SK-N-SH (cell line): ENCODE measurements at regions not wholly inside any gene's neighbourhood (a gene's known extent, or its start where the extent isn't known, plus 50 kb on each side); places are given as distances from the start of the nearest gene placed in this dataset.

Experiments
- CTCF ChIA-PET: fragments of 300-600, 350-600 bp; formaldehyde crosslinking; extraction: SDS; loops from one replicate; lab custom pipeline; 2021; lab: Yijun Ruan, JAX
- POLR2A ChIA-PET: fragments of 350-600 bp; sonication (Branson Sonifier 250); formaldehyde crosslinking; extraction: SDS; loops from one replicate; lab custom pipeline; 2020; ENCODE audit warnings: antibody characterized with exemption, inconsistent platforms; lab: Yijun Ruan, JAX
- DNase-seq: peaks from one replicate; pipeline ENCODE4 v3.0.0; 2012
- H2AFZ ChIP-seq: fragments of 200-600 bp; sonication (generic); 2 replicates; pipeline ENCODE4 v1.8.1; 2016; ENCODE audit warnings: antibody characterized with exemption, mild to moderate bottlenecking, low read depth
- H3F3A ChIP-seq: fragments of 200-600 bp; sonication (generic); replicated peaks from 2 replicates; pipeline ENCODE3; 2016; ENCODE audit warnings: antibody characterized with exemption, mild to moderate bottlenecking; ENCODE audit not compliant: insufficient read depth
- H3K27ac ChIP-seq, 2 experiments: fragments of 200-500 bp in 1 of 2; fragments of 200-600 bp in 1 of 2; sonication (Bioruptor generic) in 1 of 2; sonication (generic), shearing (Covaris generic) in 1 of 2; 2 replicates each; pipeline versions ENCODE4 v1.5.1 to v1.6.1; 2014 to 2016; ENCODE audit warnings: low read depth in 2 of 2, inconsistent platforms in 1 of 2, low read length in 1 of 2, mild to moderate bottlenecking in 1 of 2, mixed read lengths in 1 of 2
- H3K27me3 ChIP-seq: fragments of 200-600 bp; sonication (generic), shearing (Covaris generic); 2 replicates; pipeline ENCODE4 v1.6.1; 2016; ENCODE audit warnings: mixed run types; ENCODE audit not compliant: insufficient read depth
- H3K36me3 ChIP-seq, 2 experiments: fragments of 200-500 bp in 1 of 2; fragments of 200-600 bp in 1 of 2; sonication (Bioruptor generic) in 1 of 2; sonication (generic) in 1 of 2; replicated peaks in 1 of 2; 2 replicates each; pipeline versions ENCODE3 to v1.5.1; 2014 to 2016; ENCODE audit warnings: low read length in 1 of 2, mild to moderate bottlenecking in 1 of 2; ENCODE audit not compliant: insufficient read depth in 2 of 2, control insufficient read depth in 1 of 2
- H3K4me1 ChIP-seq, 2 experiments: fragments of 200-500 bp in 1 of 2; fragments of 200-600 bp in 1 of 2; sonication (Bioruptor generic) in 1 of 2; sonication (generic), shearing (Covaris generic) in 1 of 2; 2 replicates each; pipeline versions ENCODE4 v1.5.1 to v1.6.1; 2014 to 2016; ENCODE audit warnings: low read depth in 1 of 2, low read length in 1 of 2, mixed run types in 1 of 2; ENCODE audit not compliant: insufficient read depth in 2 of 2, control insufficient read depth in 1 of 2
- H3K4me2 ChIP-seq: fragments of 200-600 bp; sonication (generic), shearing (Covaris generic); 2 replicates; pipeline ENCODE4 v1.6.1; 2017; ENCODE audit warnings: mixed run types
- H3K4me3 ChIP-seq, 2 experiments: fragments of 200-500 bp in 1 of 2; fragments of 200-600 bp in 1 of 2; sonication (Bioruptor generic) in 1 of 2; sonication (generic), shearing (Covaris generic) in 1 of 2; 2 replicates each; pipeline versions ENCODE4 v1.5.1 to v1.8.1; 2014 to 2016; ENCODE audit warnings: low read depth in 2 of 2, inconsistent platforms in 1 of 2, low read length in 1 of 2, mild to moderate bottlenecking in 1 of 2, mixed read lengths in 1 of 2, moderate library complexity in 1 of 2
- H3K79me2 ChIP-seq: fragments of 200-600 bp; sonication (generic); 2 replicates; pipeline ENCODE4 v1.8.1; 2017; ENCODE audit warnings: mild to moderate bottlenecking; ENCODE audit not compliant: insufficient read depth
- H3K9ac ChIP-seq: fragments of 200-600 bp; sonication (generic); 2 replicates; pipeline ENCODE4 v1.6.1; 2017; ENCODE audit warnings: mixed run types
- H3K9me2 ChIP-seq: fragments of 200-600 bp; sonication (generic); 2 replicates; pipeline ENCODE4 v1.6.1; 2017; ENCODE audit warnings: mixed run types
- H3K9me3 ChIP-seq: fragments of 200-600 bp; sonication (generic); 2 replicates; pipeline ENCODE4 v1.6.1; 2017; ENCODE audit warnings: mixed run types, mild to moderate bottlenecking, moderate library complexity
- H4K20me1 ChIP-seq: fragments of 200-600 bp; sonication (generic); 2 replicates; pipeline ENCODE4 v1.6.1; 2017; ENCODE audit warnings: mild to moderate bottlenecking, mixed run types; ENCODE audit not compliant: insufficient read depth
- CHD2 ChIP-seq: fragments of 150-350 bp; IDR thresholded peaks from 2 replicates; pipeline ENCODE4 v1.6.1; 2018; ENCODE audit warnings: low read length; ENCODE audit not compliant: partially characterized antibody
- CTCF ChIP-seq: fragments of 200-600 bp; sonication (generic); IDR thresholded peaks from 2 replicates; pipeline ENCODE4 v1.6.1; 2017; ENCODE audit warnings: antibody characterized with exemption, mild to moderate bottlenecking, moderate library complexity
- ELF1 ChIP-seq: IDR thresholded peaks from 2 replicates; pipeline ENCODE4 v1.4.0; 2012
- EP300 ChIP-seq, 2 experiments: IDR thresholded peaks; 2 replicates each; pipeline versions ENCODE4 v1.4.0 to v1.6.1; 2012; ENCODE audit warnings: borderline replicate concordance in 1 of 2, low read depth in 1 of 2, low read length in 1 of 2
- FOSL2 ChIP-seq: IDR thresholded peaks from 2 replicates; pipeline ENCODE4 v1.4.0; 2012; ENCODE audit warnings: low read depth, mild to moderate bottlenecking, moderate library complexity, borderline replicate concordance
- FOXJ3 ChIP-seq: sonication (generic); formaldehyde crosslinking; IDR thresholded peaks from 2 replicates; pipeline ENCODE4 v1.5.1; 2020; ENCODE audit warnings: mild to moderate bottlenecking, missing genetic modification reagents
- FOXM1 ChIP-seq: IDR thresholded peaks from 2 replicates; pipeline ENCODE4 v1.4.0; 2012; ENCODE audit warnings: low read depth, mild to moderate bottlenecking
- GABPA ChIP-seq: IDR thresholded peaks from 2 replicates; pipeline ENCODE4 v1.4.0; 2012; ENCODE audit warnings: low read depth, mild to moderate bottlenecking
- GATA2 ChIP-seq: sonication (generic); formaldehyde crosslinking; IDR thresholded peaks from 2 replicates; pipeline ENCODE4 v1.5.0; 2020; ENCODE audit warnings: mild to moderate bottlenecking, missing genetic modification reagents
- MEF2A ChIP-seq: IDR thresholded peaks from 2 replicates; pipeline ENCODE4 v1.4.0; 2012; ENCODE audit warnings: low read depth, borderline replicate concordance
- MXI1 ChIP-seq: IDR thresholded peaks from 2 replicates; pipeline ENCODE4 v1.6.1; 2012; ENCODE audit warnings: mild to moderate bottlenecking, low read depth, low read length, improper control_type of control experiment
- PBX3 ChIP-seq: IDR thresholded peaks from 2 replicates; pipeline ENCODE4; 2012
- POLR2AphosphoS5 ChIP-seq: IDR thresholded peaks from 2 replicates; pipeline ENCODE4 v1.6.1; 2012; ENCODE audit warnings: low read depth, low read length
- REST ChIP-seq: IDR thresholded peaks from 2 replicates; pipeline ENCODE4 v1.6.1; 2012; ENCODE audit warnings: mild to moderate bottlenecking, low read depth, low read length, moderate library complexity
- SIN3A ChIP-seq: IDR thresholded peaks from 2 replicates; pipeline ENCODE4 v1.6.1; 2012; ENCODE audit warnings: low read depth, mild to moderate bottlenecking, low read length, moderate library complexity, borderline replicate concordance
- USF2 ChIP-seq: fragments of 150-350 bp; IDR thresholded peaks from 2 replicates; pipeline ENCODE4 v1.6.1; 2017; ENCODE audit warnings: antibody characterized with exemption, low read length, low read depth, borderline replicate concordance
- YY1 ChIP-seq: IDR thresholded peaks from 2 replicates; pipeline ENCODE4 v1.4.0; 2012; ENCODE audit warnings: low read depth, mild to moderate bottlenecking
- ZBTB33 ChIP-seq: IDR thresholded peaks from 2 replicates; pipeline ENCODE4 v1.4.0; 2012; ENCODE audit warnings: low read depth, borderline replicate concordance
- WGBS: methylation state at CpG from one replicate; pipeline ENCODE4 v1.1.6; 2017; ENCODE audit warnings: low lambda C conversion rate; 5-methylcytosine and 5-hydroxymethylcytosine counted together

GRCh38 chr2:186347472-186347871 is 138.6 kb upstream of the ZC3H15 start (continued):
- no peak for TF ChIP-seq GABPA
- TF ChIP-seq MEF2A = no peak
- TF ChIP-seq EP300 (IDR thresholded peaks at IDR 0.05; ENCODE audit: borderline replicate concordance in 1 of 2, low read depth in 1 of 2, low read length in 1 of 2) = peak; percentile 45 to 97; a peak in 2 of 4 replicates
- TF ChIP-seq FOXJ3 (CRISPR knock-in tag) = peak; percentile 82; the same call in 1 of the 2 replicates
- no peak for TF ChIP-seq CTCF
- peak; percentile 48 for TF ChIP-seq GATA2 (CRISPR knock-in tag)
- TF ChIP-seq REST = no peak
- peak; percentile 73 for TF ChIP-seq CHD2
- no peak for TF ChIP-seq YY1

- no peak overlapping the region for H3K4me3 ChIP-seq
- no peak overlapping the region for H3K9ac ChIP-seq
- CTCF ChIA-PET = interaction anchor here (1.2 kb wide), 1 partner anchor 19 kb away, joined by 3 read pairs; no protein-coding TSS in a partner anchor
- peak overlapping the region; percentile 14 to 91; a peak in 3 of 4 replicates for H3K27ac ChIP-seq
- no peaks in the 10 kb centered on the region for H3K79me2 ChIP-seq
- H3K4me1 ChIP-seq = peaks cover 11 to 25% of the 10 kb centered on the region in 2 experiments; a peak in 3 of 4 replicates
- H4K20me1 ChIP-seq = no peaks in the 10 kb centered on the region; the same call in 1 of the 2 replicates
- no peaks in the 10 kb centered on the region for H3K27me3 ChIP-seq
- WGBS = 25% methylated on average over 1 of the region's 1 CpG
- H3F3A ChIP-seq = peaks cover 17% of the 10 kb centered on the region
- H3K9me2 ChIP-seq = 0 out of 2 replicates have a peak, but pooled peaks cover 5% of the 10 kb centered on the region
- H3K4me2 ChIP-seq = peak overlapping the region; percentile 19; the same call in 1 of the 2 replicates
- H2AFZ ChIP-seq = no peak overlapping the region
- H3K36me3 ChIP-seq = no peaks in the 10 kb centered on the region
- H3K9me3 ChIP-seq = no peaks in the 10 kb centered on the region
- DNase-seq = no peak
- POLR2A ChIA-PET = no interaction called here
- TF ChIP-seq ELF1 (no peak), FOSL2 (no peak), YY1 (no peak), PBX3 (no peak), FOXM1 (no peak), USF2 (no peak), GATA2 (CRISPR knock-in tag) (no peak), MXI1 (no peak), ZBTB33 (no peak), CTCF (no peak), SIN3A (no peak), EP300 (IDR thresholded peaks at IDR 0.05; ENCODE audit: borderline replicate concordance in 1 of 2, low read depth in 1 of 2, low read length in 1 of 2) (no peak), MEF2A (no peak), POLR2AphosphoS5 (no peak)
Measured at GRCh38 chr2:186348200-186348599, 137.9 kb upstream of the ZC3H15 start.
